Skin epidermis (tissue), 12 donors: ENCODE measurements at regions not wholly inside any gene's neighbourhood (a gene's known extent, or its start where the extent isn't known, plus 50 kb on each side); places are given as distances from the start of the nearest gene placed in this dataset.
A peak's percentile ranks its signal among the peaks of the same experiment; 100 is the strongest.

Source experiments
- H3K27ac ChIP-seq, 21 experiments: fragments of 200-600 bp; sonication (generic) in 11 of 21; one replicate each; pipeline ENCODE4 v1.5.0; 2020; ENCODE audit warnings: mild to moderate bottlenecking in 3 of 21, inconsistent platforms in 2 of 21, moderate library complexity in 2 of 21
- H3K4me3 ChIP-seq, 7 experiments: fragments of 200-600 bp; sonication (generic) in 2 of 7; one replicate each; pipeline ENCODE4 v1.5.0; 2020; ENCODE audit warnings: inconsistent platforms in 2 of 7, mild to moderate bottlenecking in 2 of 7, moderate library complexity in 1 of 7

DNA sequence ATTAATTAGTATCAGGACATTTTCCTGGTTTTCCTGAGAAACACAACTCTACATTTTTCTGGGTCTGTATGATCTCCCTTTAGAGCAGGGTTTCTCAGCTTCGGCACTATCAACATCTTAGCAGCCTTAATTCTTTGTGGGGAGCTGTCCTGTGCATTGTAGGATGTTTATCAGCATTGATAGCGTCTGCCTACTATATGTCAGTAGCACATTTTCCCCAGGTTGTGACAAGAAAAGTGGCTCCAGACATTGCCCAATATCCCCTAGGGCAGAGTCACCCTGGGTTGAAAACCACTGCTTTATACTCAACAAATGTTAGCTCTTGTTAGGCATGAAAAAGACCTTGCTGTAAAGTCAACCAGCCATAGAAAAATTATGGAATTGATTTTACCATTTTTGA lies 195.1 kb upstream of the FMN2 start:
- H3K27ac ChIP-seq: no peak overlapping the region
- H3K4me3 ChIP-seq: no peak overlapping the region

DNA sequence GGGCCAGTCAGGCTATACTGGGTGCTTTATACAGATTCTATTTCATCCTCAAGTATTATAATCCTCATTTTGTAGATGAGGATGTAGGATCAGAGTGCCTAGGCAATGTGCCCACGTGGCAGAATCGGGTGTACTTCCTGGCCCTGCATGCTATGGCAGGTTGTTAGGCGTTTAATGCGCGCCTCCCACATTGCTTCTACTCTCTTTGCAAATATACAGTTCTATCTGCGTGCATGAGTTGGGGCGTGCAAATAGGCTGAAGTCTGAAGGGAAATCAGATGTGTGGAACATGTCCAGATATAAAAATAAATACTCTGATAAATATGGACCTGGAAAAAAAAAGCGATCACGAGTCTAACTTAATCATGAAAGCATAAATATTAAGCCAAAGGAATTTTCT lies 194.7 kb upstream of the FMN2 start:
- no peak overlapping the region for H3K27ac ChIP-seq
- H3K4me3 ChIP-seq: no peak overlapping the region

DNA sequence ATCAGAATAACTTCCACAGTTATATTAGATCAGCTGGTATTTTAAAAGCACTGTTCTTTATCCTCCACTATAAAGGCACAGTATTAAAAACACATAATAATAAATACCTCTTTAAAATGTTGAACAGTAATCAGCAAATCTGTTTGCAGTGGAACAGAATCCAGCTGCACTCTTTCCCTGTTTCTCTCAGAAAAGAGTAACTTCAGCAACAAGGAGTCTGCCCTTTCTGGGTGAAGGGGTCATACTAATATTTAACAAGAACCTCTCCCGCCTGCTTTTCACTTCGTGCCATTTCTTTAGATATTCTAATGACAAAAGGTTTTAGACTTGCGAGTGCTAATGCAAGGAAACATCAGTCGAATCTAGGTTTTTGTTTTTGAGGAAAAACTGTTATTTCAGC lies 194.2 kb upstream of the FMN2 start:
- Histone ChIP-seq H3K4me3 (no peak overlapping the region), H3K27ac (no peak overlapping the region)

DNA sequence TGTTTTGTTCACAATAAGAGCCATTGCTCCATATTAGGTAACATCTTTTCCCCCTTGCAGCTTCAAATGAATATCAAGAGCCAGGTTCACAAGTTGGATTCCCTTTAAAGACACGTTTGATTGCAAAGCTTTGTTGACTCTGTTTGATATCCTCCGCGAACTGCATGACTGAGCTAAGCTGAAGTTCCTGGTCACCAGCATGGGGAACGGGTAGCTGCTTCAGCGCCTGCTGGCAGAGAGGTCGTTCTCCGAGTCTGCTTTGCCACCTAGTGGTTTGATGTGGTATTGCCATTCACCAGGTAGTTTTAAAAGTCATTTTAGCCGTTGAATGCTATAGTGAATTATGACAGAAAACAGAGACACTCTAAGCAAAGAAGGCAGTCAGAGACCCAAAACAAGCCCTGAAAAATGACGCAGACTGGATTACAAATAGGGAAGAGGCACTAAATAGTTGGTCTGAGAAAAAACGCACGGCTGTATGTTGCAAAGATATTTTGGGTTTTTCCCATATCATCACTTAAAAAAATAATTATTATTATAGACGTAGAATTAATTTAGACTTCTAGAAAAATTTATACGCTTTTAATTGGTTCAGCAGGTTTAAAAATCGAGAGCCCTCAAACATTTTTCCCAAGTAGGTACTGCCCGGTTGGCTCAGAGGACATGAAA lies 193.5 kb upstream of the FMN2 start:
- H3K4me3 ChIP-seq: no peak overlapping the region
- no peak overlapping the region for H3K27ac ChIP-seq

DNA sequence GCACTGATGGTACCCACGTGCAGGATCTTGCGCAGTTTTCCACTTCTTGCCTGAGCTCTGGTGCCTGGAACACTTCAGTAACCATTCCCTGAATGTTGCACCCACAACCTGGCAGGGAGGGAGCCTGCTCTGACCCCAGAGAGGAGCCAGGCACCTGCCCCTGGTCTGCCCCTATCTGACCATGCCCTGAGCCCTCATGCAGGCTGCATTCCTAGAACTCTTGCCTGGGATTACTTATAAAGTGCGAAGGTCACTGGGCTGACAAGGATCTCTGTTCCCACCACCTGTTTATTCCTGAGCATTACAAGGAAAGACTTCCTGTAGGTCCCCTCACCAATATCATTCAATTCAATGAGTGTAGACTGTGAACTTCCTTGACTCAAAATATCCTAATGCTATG lies 191.9 kb upstream of the FMN2 start:
- no peak overlapping the region for H3K27ac ChIP-seq
- H3K4me3 ChIP-seq: no peak overlapping the region

DNA sequence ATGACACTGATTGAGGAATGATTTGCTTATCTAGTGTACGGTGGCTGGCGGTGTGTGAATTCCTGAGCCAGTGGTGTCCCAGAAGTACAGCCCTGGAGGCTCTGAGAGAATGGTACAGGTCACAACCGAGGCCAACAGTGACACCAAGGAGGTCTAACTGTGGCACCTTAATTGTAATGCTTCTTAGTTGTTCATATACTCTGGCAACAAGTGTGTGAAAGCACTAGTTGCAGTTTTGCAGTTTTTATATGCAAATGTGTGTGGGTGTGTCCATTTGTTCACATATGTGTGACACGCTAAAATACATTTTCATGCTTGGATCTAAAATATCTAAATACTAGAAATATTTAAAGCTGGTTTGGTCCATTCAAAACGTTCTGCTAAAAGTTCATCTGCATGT lies 185.3 kb upstream of the FMN2 start:
- no peak overlapping the region for H3K4me3 ChIP-seq
- no peak overlapping the region for H3K27ac ChIP-seq

DNA sequence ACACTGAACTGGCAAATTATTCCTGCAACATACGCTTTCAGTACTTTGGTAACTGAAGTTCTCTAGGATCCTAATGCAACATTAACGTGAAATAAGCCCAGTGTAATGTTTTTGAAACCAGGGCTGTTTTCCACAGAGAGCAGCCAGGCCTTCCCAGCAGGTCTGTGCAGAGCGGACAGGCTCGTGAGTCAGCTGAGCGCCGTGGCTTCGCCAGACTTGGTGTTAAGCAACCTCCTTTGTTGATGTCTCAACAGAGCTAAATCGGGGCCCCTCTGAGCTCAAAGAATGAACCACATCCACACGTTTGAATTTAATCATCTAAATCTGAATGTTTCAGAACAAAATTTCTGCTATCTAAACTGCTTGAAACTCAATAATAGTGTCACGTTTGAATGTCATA lies 181.8 kb upstream of the FMN2 start:
- H3K27ac ChIP-seq: peak overlapping the region in 6 of 21 experiments; percentile 18 to 55 (median 40)
- H3K4me3 ChIP-seq: no peak overlapping the region

DNA sequence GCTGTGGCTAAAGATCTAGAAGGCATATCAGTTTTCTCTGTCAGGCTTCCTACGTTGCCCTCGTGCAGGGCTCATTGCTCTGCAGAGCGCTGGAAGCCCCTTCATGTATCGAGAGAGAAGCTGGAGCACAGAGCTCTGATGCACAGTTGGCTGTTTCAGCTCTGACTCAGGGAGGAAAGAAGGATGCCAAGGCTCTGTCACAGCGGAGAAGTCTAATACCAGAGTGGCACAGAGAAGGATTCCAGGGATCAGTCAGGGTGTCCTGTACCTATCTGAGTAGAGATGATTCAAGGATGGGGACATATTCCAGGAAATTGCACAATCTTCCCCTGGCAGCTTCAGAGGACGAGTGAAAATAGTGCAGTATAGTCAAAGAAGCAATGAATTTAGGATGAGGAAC lies 179.2 kb upstream of the FMN2 start:
- no peak overlapping the region for H3K4me3 ChIP-seq
- H3K27ac ChIP-seq: no peak overlapping the region

DNA sequence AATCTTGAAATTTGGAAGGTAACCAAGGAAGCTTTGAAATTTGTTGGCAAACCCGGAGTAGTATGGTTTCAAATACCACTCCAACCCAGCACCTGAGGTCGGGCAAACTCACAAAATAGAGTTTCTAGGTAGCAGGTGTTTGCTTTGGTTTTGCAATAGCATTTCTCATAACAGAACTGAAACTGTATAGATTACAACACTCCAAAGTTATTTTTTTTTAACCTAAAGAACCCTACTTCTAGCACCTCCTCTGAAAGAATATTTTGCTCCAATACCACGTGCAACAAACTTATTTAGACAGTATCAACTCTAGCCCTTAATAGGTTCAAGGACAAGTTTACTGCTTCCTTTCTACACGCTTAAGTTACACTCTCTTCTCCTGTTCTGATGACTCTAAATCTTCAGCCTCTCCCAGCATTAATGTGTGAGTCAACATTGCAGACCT lies 178.5 kb upstream of the FMN2 start:
- H3K4me3 ChIP-seq: no peak overlapping the region
- H3K27ac ChIP-seq: no peak overlapping the region

DNA sequence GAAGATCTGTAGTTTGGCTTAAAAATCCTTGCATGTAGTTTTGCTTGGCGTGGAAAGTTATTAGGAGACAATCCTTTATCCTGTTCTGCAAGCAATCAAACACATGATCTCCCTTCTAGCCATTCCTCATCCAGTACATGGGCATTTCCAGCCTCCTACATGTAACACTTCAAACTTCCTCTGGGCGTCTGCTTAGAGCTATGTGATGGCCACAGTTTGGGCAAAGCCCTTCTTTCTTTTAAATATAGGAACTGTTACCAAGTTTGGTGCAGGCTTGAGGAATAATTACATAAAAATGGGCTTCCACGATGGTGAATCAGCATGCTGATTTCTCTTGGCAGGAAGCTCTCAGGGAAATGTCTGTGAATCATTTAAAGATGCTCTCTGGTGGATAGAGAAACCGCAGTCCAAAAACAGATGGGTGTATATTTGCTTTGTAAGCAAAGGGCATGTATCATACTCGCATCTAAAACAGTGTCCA lies 176.9 kb upstream of the FMN2 start:
- no peak overlapping the region for H3K4me3 ChIP-seq

DNA sequence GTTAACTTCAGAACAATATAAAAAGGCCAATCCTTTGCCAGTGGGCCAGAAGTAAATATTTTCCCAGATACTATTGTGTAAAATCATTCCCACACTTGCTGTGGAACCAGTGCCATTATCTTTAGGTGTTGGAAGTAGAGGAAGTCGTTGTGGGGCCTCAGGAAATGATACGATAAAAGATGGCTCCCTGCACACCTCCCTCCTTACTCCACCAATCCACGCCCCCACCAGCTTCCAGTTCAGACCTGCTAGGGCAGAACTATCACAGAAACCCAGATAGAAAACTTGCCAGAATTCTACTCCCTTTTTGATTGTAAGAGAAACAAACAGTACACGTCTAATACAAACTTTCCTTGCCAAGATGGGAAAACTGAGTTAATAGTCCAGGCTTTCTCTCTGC lies 173.0 kb upstream of the FMN2 start:
- H3K4me3 ChIP-seq: no peak overlapping the region

More for the DNA sequence above, 176.9 kb upstream of the FMN2 start:
- H3K27ac ChIP-seq: peak overlapping the region in 1 of 21 experiments; percentile 46

DNA sequence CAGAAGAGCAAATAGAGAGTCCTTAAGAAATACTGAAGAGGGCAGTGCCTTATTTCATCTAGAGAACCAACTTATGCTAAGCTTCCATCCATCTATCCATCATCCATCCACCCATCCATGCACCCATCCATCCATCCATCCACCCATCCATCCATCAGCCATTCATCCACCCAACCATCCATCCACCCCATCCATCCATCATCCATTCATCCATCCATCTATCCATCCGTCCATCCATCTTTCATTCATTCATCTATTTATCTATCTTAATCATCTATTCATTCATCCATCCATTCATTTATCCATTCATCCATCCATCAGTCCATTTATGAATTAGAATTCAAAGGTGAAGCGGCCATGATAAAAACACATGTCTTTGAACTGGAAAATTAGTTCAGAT lies 171.5 kb upstream of the FMN2 start:
- no peak overlapping the region for H3K27ac ChIP-seq
- H3K4me3 ChIP-seq: no peak overlapping the region

More for the DNA sequence above, 173.0 kb upstream of the FMN2 start:
- peak overlapping the region in 1 of 21 experiments; percentile 34 for H3K27ac ChIP-seq

DNA sequence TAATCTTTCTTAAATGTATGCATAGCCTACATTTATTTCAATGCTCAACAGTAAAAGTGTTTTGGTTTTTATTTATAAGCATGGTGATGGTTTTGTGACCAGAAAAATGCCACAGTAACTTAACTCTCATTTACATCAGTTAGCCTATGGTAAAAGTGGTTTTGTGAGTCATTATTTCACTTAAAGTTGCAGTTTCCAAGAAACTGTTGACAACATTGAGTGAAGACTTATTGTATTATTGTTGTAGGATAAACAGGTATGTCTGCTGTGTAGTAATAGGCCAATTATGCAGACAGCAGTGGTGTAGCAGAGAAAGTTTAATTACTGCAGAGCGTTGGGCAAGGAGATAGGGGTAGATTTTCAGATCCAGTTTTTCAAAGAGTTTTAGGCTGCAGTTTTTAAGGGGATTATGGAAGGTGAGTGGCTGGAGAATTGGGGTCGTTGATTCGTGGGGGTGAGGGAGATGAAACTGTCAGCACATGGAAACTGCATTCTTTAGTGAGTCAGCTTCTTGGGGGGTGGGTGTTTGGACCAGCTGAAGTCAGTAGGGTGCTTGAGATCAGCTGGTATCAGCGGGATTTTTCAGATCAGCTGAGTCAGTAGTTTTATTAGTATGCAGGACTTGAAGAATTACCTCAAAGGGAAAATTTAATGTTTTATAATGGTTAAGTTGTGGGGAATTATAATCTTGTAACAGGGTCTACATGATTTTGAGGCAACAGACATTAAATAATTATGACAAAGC lies 168.7 kb upstream of the FMN2 start:
- no peak overlapping the region for H3K27ac ChIP-seq
- H3K4me3 ChIP-seq: no peak overlapping the region

DNA sequence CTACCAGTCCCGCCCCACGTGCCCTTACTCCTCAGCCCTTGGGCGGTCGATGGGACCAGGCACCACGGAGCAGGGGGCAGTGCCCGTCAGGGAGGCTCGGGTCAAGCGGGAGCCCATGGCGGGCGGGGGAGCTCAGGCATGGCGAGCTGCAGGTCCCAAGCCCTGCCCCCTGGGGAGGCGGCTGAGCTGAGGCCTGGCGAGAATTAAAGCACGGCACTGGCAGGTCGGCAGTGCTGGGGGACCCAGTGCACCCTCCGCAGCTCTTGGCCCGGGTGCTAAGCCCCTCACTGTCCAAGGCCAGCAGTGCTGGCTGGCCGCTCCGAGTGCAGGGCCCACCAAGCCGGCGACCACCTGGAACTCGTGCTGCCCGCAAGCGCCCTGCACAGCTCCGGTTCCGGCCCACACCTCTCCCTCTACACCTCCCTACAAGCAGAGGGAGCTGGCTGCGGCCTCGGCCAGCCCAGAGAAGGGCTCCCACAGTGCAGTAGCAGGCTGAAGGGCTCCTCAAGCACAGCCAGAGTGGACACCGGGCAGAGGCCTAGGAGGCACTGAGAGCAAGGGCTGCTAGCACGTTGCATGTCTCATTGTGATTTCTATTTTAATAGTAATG lies 166.8 kb upstream of the FMN2 start:
- Histone ChIP-seq H3K4me3 (no peak overlapping the region), H3K27ac (no peak overlapping the region)

DNA sequence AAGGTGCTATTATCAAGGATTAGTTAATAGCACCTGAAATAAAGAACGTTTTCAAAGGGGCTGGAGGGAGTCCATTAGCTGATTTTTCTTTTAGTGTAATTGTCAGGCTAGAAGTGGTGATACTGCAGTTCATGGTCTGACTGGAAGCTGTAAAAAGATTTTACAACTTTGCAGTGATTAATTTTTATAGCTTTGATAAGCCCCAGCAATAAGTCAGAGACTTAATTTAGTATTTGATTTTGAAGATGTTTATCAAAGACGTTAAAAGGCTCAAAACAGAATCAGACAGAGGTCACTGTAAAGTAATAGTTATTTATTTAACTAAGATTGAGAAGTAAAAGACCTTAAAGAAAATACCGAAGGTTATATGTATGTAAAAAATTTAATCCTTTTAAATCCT lies 165.5 kb upstream of the FMN2 start:
- Histone ChIP-seq H3K27ac (no peak overlapping the region), H3K4me3 (no peak overlapping the region)

DNA sequence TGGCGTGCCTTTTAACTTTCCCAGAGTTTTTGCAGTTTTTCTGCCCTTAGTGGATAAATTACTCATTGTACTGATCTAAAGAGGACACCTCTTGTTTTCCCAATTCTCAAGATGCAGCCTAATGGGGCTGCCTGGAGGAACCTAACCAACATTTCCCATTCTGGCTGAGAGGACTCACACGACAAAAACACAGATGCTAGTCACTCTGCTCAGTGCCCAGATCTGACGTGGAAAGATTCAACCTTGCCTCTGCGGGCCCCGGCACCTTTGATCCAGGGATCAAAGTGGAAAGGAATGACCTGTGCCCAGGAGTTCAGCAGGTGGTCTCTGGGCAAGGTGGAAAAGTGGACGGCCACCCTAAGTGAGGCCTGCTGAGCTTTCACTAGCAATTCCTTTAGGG lies 162.4 kb upstream of the FMN2 start:
- Histone ChIP-seq H3K4me3 (no peak overlapping the region), H3K27ac (no peak overlapping the region)

DNA sequence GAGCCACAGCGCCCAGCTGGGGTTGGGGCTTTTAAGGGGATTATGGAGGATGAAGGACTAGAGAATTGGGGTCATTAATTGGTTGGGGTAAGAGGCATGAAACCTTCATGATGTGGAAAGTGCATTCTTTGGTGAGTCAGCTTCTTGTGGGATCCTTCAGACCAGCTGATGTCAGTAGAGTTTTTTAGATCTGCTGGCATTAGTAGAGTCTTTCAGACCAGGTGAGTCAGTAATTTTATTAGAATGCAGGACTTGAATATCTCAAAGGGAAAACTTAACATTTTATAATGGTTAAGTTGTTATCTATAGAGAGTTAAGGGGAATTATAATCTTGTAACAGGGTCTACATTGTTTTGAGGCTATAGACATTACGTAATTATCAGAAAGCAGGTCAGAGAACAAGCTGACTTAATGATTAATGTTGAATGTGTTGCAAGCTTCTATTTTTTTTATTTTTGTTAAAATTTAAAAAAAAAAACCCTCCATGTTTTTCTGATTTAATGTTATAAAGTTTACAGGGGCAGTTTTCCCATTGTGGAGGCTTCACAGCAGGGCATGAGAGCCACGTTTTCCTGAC lies 160.9 kb upstream of the FMN2 start:
- H3K27ac ChIP-seq: no peak overlapping the region
- no peak overlapping the region for H3K4me3 ChIP-seq

DNA sequence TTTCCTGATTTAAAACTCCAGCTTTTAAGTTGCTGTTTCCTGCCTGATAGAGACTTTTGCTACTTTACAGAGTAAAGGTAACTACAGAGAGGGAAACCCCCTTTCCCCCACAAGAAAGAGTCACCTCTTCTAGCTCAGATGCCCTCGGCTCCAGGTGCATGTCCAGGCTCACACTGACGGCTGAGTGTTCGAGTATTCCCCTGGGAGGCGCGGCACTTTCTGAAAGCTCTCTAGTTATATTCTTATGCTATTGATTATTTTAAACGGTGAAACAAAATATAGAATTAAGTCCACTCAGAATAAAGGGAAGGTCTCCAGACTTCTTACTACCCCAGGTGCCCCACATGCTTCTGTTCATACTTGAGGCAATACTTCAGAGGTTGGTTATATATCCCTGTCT lies 160.3 kb upstream of the FMN2 start:
- Histone ChIP-seq H3K27ac (no peak overlapping the region), H3K4me3 (no peak overlapping the region)

DNA sequence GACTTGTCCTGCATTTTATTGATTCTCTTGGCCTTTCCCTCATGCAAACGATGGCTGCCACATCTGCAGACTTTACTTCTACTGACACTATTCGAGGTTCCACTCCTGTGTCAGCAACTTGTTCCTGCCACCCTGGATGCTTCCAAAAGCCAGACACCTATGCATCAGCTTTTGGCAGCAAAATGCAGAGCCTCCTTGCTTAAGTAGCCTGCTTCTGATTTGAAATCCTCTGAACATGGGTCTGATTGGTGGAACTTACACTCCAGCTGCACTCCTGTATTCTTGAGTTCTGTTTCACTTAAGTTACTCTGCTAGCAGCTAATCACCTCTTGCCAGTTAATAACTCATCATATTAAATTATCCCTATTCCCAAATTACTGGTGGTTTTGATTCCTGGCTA lies 152.1 kb upstream of the FMN2 start:
- Histone ChIP-seq H3K27ac (no peak overlapping the region), H3K4me3 (no peak overlapping the region)

DNA sequence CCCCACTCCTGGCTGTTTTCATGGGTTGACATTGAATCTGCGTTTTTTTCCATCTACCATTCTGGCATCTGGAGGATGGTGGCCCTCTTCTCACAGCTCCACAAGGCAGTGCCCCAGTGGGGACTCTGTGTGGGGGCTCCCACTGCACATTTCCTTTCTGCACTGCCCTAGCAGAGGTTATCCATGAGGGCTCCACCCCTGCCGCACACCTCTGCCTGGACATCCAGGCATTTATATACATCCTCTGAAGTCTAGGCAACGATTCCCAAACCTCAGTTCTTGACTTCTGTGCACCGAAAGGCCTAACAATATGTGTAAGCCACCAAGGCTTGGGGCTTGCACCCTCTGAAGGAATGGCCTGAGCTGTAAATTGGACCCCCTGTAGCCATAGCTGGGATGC lies 147.9 kb upstream of the FMN2 start:
- H3K4me3 ChIP-seq: no peak overlapping the region
- no peak overlapping the region for H3K27ac ChIP-seq

DNA sequence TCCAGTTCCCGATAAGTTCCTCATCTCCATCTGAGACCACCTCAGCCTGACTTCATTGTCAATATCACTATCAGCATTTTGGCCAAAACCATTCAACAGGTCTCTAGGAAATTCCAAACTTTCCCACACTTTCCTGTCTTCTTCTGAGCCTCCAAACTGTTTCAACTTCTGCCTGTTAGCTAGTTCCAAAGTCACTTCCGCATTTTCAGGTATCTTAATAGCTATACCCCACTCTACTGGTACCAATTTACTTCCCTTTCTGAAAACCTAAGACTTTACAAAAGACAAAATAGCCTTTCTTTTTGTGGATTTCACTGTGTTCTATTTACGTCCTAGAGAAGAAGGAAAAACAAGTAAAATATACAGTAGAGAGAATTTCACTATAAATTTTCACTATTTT lies 147.0 kb upstream of the FMN2 start:
- no peak overlapping the region for H3K4me3 ChIP-seq
- H3K27ac ChIP-seq: no peak overlapping the region
